Fibroblast of skin of scalp (primary cell): ENCODE measurements at regions not wholly inside any gene's neighbourhood (a gene's known extent, or its start where the extent isn't known, plus 50 kb on each side); places are given as distances from the start of the nearest gene placed in this dataset.

Experiments
- DNase-seq: peaks from one replicate; pipeline ENCODE4 v3.0.0-alpha.2; 2013

GRCh38 chr13:80400164-80400864 is 59.4 kb upstream of the SPRY2 start:
- no peak for DNase-seq

GRCh38 chr13:80399340-80400163 is 58.6 kb upstream of the SPRY2 start:
- DNase-seq, result no peak
